CD4-positive, alpha-beta T cell treated with Interleukin-15 for 1 hour (primary cell): ENCODE measurements at regions not wholly inside any gene's neighbourhood (a gene's known extent, or its start where the extent isn't known, plus 50 kb on each side); places are given as distances from the start of the nearest gene placed in this dataset.
"Not testable (repeated sequence)": the region's sequence is repeated elsewhere in the genome, so short reads cannot be mapped to it uniquely, and the experiment has no call there.

Experiments
- DNase-seq: peaks from one replicate; pipeline ENCODE4 v3.0.0-alpha.2; 2020

- no peak for DNase-seq
These were observed 93.5 kb downstream of the NAB1 start for GRCh38 chr2:190742431-190742830.

GRCh38 chr2:190744041-190744440, 95.2 kb downstream of the NAB1 start:
- no peak for DNase-seq

DNA sequence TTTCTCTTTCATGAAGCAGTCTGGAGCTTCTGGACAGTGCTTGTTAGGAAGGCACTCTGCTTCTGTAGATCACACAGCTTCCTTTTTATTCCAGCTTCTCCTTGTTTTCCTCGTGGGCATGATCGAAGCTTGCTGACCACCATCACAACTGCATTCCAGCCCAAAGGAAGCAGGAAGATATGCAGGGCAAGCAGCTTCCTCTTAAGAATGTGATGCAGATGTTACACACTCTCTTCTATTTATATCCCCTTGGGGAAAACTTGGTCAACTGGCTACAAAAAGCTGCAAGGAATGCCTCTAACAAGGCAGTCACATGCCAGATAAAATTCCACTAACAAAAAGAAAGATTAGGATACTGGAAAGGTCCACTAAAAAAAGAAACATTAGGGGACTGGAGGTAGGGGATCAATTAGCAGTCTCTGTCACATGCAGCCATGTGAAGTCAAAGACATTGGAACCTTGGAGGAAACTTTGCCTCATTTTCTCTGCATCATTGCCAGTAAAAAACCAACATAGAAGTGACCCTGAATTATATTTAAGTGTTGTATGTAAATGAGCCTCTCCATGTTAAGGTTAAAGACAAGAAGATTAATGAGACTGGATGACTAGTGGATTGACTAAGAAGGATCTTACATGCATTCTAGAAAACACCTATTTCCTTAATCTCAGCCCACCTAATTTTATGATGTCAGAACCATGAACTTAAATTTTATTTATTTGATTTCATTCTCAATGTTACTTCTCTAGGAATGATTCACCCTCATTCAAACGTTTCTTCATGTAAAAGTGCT, 98.3 kb downstream of the NAB1 start:
- no peak for DNase-seq

DNA sequence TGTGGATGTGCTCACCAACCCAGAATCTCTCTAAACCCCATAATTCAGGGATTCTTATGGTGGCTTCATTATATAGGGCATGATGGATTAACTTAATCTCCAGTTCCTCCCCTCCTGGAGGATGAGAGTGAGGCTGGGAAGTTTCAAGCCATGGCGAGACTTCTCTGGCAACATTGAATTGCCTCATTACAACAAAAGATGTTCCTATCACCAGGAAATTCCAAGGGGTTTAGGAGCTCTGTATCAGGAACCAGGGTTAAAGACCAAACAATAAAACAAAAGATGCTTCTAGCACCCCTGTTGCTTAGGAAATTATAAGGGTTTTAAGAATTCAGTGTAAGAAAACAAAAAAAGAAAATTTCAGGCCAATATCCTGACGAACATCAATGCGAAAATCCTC, 100.1 kb downstream of the NAB1 start:
- no peak for DNase-seq

GRCh38 chr2:190755772-190756415, 107.0 kb downstream of the NAB1 start:
- no peak for DNase-seq

DNA sequence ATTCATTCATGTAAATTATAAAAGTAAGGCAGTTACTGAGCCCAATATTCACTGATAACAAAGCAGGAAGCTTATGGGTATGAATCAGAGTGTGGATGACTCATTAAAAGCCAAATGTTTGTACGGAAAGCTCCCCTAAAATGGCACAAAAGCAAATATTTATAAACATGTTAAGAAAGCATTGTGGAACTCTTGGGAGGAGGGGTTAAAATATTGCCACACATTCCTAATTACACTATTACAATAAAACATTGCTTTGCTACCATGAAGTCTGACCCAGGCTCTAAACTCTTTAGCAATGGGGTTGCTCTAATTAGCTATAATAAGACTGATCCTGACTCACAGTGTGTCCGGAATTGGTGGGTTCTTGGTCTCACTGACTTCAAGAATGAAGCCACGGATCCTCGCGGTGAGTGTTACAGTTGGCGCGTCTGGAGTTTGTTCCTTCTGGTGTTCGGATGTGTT, 110.9 kb downstream of the NAB1 start:
- no peak for DNase-seq

DNA sequence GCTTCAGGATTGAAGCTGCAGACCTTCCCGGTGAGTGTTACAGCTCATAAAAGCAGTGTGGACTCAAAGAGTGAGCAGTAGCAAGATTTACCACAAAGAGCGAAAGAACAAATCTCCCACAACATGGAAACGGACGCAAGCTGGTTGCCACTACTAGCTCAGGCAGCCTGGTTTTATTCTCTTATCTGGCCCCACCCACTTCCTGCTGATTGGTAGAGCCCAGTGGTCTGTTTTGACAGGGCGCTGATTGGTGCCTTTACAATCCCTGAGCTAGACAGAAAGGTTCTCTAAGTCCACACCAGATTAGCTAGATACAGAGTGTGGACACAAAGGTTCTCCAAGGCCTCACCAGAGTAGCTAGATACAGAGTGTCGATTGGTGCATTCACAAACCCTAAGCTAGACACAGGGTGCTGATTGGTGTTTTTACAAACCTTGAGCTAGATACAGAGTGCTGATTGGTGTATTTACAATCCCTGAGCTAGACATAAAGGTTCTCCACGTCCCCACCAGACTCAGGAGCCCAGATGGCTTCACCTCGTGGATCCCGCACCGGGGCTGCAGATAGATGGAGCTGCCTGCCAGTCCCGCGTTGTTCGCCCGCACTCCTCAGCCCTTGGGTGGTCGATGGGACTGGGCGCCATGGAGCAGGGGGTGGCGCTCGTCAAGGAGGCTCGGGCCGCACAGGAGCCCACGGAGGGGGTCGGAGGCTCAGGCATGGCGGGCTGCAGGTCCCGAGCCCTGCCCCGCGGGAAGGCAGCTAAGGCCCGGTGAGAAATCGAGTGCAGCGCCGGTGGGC, 111.7 kb downstream of the NAB1 start:
- not testable (repeated sequence) for DNase-seq

GRCh38 chr2:190761216-190761615, 112.3 kb downstream of the NAB1 start:
- not testable (repeated sequence) for DNase-seq

- DNase-seq, result no peak
These were observed 113.7 kb downstream of the NAB1 start for GRCh38 chr2:190762566-190762965.

GRCh38 chr2:190763100-190763499, 114.2 kb downstream of the NAB1 start:
- DNase-seq, result no peak

GRCh38 chr2:190763901-190764514, 115.1 kb downstream of the NAB1 start:
- no peak for DNase-seq

GRCh38 chr2:190765386-190766173, 115.0 kb upstream of the GLS start:
- DNase-seq, result no peak

- no peak for DNase-seq
These were observed 114.4 kb upstream of the GLS start for GRCh38 chr2:190766174-190766572.

DNA sequence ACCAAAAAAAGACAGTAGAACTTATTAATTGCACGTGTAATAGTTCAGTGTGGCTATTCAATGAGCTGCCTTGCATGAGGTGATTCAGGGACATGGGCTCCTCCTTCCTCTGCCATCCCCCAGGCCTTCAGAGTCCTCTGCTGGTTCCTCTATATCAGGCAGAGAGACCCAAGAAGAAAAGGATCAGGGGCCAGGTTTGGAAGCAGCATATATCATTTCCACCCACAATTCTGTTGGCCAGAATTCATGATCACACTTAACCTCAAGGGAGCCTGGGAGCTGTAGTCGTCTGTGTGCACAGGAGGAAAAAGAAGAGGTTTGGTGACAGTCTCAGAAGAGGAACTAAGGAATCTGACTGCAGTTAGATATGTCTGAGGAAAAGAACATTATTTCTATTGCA, 114.0 kb upstream of the GLS start:
- no peak for DNase-seq

DNA sequence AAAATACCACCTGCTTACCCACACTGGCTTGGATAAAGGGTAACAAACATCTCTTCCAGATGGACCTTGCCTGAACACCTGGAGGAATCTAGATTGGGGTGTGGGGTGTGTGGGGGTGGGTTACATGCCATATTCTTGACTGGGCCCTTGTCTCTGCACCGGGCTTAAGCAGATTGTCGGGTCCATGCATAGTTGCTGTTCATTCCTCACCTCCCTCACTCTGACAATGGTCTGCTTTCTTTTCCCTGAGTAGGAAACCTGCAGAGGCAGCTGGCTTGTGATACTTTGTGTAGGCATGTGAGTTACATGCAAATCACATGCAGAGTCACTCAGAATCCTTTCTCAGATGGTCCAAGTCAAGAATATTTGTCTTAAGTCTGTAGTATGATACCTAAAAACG, 112.8 kb upstream of the GLS start:
- DNase-seq, result no peak

GRCh38 chr2:190769258-190769657, 111.4 kb upstream of the GLS start:
- no peak for DNase-seq

DNA sequence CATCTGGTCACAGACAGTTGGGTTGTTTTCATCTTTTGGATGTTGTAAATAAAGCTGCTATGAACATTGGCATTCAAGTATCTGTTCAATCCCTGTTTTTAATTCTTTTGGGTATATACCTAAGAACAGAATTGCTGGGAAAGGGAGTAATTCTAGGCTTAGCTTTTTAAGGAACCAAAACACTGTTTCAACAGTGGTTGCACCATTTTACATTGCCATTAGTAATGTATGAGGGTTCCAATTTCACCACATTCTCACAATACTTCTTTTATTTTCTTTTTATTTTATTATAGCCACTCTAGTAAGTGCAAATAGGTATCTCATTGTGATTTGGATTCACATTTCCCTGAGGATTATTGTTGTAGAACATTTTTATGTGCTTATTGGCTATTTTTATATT, 108.9 kb upstream of the GLS start:
- DNase-seq, result no peak

- DNase-seq, result no peak
These were observed 100.0 kb upstream of the GLS start for GRCh38 chr2:190780594-190780993.

DNA sequence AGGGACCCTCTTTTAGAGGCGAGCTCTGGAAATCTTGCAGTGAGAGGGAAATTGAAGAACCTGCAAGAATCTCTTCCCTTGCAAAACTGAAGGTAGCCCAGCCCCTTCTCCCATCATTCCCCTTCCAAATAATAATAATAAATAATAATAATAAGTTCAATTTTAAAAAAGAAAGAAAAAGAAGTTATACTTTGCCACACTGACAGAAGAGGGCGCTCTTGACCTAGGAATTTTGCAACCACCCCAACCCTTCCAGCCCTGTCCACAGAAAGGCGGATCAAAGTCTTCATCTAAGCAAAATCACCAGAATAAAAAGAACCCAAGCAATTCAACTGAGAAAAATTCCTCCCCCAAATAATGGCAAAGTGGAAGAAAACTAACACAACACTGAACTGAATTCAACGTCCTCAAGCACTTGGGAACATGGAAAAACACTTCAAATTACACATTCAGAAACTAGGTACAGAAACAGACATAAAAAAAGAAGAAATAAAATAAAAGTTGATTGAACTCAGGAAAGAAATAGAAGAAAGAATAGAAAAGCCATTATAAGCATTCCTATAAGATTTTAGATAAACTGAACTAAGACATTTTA, 98.9 kb upstream of the GLS start:
- DNase-seq, result peak; percentile 21

DNA sequence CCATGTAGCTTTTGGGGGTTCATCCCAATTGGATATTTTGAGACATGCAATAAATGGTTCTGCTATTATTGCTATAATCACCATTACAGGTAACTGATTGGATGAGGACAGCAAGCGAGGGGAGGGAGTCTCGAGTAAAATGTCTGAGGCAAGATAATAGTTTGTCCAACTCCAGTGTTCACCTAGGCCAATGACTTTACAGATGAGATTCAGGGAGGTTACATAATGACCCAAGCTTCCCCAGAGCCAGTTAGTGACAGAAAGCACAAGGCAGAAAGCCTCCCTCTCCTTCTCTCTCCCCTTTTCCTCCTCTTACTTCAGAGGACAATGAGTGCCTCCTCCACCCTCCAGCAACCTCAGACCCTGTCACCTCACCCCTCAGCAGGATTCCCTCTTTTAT, 98.4 kb upstream of the GLS start:
- no peak for DNase-seq

DNA sequence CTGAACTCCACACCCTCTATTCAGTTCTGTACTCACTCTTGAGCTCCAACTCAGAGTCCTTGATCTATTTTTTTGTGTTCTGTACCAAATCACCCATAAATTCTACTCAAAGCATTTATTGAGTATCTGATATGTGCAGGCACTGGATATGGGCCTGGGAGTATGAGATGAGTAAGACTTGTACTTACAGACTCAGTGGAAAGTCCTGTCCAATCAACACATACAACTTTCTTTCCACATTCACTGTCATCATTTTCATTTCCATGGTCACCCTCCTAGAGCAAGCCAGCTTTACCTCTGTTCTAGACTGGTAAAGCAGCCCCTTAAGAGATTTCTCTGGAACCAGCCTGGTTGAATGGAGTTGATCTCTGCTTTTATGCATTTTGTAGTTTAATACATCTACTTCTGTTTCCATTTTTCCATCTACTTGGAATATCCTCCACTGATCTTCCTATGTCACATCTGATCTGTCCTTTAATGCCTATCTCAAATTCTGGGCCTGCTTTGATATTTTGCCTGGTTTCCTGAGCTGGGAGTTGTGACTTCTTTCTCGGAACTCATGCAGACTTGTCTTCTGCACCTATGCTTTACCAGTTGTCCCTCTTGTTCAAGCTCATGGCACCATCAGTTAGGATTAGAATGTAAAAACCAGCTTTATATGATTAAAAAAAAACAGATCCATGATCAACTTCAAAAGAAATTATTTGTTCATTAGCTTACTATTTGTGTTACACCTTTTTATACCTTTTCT, 96.9 kb upstream of the GLS start:
- DNase-seq, result no peak
